HEK293 (cell line): ENCODE measurements at regions not wholly inside any gene's neighbourhood (a gene's known extent, or its start where the extent isn't known, plus 50 kb on each side); places are given as distances from the start of the nearest gene placed in this dataset.
"Not testable (repeated sequence)": the region's sequence is repeated elsewhere in the genome, so short reads cannot be mapped to it uniquely, and the experiment has no call there.

Source experiments
- ZNF10 ChIP-seq: fragments of 450-650 bp; formaldehyde crosslinking; IDR thresholded peaks from 2 replicates; pipeline ENCODE4 v1.5.1; 2017; ENCODE audit warnings: missing biosample characterization, missing genetic modification characterization
- ZNF423 ChIP-seq: fragments of 450-650 bp; formaldehyde crosslinking; IDR thresholded peaks from 2 replicates; pipeline ENCODE4 v1.5.1; 2016; ENCODE audit warnings: missing biosample characterization, missing genetic modification characterization
- ZNF76 ChIP-seq: fragments of 450-650 bp; formaldehyde crosslinking; IDR thresholded peaks from 2 replicates; pipeline ENCODE4; 2016; ENCODE audit warnings: low read depth, missing biosample characterization, missing genetic modification characterization, borderline replicate concordance
- TF ChIP-seq, protein P1 (sequence below): fragments of 450-650 bp; formaldehyde crosslinking; IDR thresholded peaks from 2 replicates; pipeline ENCODE4 v1.5.1; 2016; ENCODE audit warnings: missing biosample characterization, missing genetic modification characterization

GRCh38 chr9:42947050-42947449 is 763.6 kb downstream of the SPATA31A6 start:
- TF ChIP-seq, protein P1, sequence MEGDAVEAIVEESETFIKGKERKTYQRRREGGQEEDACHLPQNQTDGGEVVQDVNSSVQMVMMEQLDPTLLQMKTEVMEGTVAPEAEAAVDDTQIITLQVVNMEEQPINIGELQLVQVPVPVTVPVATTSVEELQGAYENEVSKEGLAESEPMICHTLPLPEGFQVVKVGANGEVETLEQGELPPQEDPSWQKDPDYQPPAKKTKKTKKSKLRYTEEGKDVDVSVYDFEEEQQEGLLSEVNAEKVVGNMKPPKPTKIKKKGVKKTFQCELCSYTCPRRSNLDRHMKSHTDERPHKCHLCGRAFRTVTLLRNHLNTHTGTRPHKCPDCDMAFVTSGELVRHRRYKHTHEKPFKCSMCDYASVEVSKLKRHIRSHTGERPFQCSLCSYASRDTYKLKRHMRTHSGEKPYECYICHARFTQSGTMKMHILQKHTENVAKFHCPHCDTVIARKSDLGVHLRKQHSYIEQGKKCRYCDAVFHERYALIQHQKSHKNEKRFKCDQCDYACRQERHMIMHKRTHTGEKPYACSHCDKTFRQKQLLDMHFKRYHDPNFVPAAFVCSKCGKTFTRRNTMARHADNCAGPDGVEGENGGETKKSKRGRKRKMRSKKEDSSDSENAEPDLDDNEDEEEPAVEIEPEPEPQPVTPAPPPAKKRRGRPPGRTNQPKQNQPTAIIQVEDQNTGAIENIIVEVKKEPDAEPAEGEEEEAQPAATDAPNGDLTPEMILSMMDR (tag by site-specific recombination), result not testable (repeated sequence)
- not testable (repeated sequence) for TF ChIP-seq ZNF76, ZNF423, ZNF10 (tag by site-specific recombination)
